ENCODE measurements at regions not wholly inside any gene's neighbourhood (a gene's known extent, or its start where the extent isn't known, plus 50 kb on each side); places are given as distances from the start of the nearest gene placed in this dataset.
A peak's percentile ranks its signal among the peaks of the same experiment; 100 is the strongest.

DNA sequence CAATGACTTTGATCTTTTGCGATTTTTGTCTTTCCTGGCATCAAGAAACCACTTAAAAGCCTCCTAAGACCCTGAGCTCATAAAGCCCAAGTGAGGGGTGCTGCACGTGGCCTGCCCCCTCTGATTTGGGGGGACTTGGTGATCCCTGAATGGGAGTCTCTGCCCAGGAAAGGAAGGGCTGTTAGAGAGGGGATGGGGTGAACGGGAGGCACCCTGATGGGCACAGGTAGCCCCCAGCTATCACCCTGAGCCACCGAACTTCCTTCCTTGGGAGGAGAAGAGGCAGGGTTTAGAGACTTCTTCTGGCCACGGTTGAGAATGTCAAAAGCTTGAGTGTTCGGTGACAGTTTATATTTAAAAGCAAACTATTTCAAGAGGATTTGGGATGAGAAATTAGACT, 305.5 kb downstream of the ZNF536 start:
- no peak for DNase-seq

DNA sequence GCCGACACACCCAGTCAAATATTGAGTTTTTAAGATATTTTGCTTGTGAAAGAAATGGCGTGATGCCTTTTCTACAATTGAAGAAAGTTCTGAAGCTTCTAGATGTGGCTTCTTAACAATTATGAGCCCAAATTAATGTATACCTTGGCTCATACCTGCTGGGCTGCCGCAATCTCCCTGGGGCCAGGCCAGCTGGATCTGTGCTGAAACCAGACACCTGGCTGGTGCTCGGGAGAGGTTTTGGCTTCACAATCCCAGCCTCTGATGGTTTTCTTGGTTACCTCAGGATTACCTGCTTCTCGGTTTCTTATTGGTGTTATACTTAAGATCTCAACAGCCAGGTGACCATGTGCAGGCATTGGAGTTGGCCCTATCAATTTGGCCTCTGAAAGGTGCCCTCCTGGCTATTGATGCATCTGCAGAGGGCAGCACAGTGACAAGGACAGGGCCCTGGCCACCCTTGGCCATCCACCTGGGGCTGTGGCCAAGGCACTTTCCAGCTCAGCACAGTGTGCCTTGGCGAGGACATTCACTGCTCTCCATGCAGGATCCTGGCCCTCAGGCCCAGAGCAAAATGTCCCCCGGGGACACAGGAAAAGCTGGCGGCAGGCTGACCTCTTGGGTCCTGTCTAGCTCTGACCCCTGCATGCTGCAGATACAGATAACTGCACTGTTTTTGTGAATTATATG, 305.0 kb downstream of the ZNF536 start:
- no peak for DNase-seq

DNA sequence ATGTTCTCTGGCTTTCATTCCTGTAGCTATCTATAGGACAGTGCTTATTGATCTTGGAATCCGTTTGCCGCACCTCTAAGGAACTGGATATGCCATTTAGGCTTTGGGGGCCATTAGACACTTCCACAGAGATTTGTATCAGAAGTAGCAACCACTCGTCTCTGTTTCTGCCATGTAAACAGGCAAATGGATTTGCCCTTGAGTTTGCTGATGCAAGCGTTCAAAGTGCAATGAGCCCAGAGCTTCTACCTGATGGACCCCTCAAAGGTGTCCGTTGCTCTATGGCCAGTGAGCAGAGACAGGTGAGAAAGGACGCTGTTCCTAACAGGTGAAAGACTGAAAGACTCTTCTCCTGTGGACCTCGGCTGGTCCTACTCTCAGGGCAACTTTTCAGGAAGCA, 302.9 kb downstream of the ZNF536 start:
- no peak for DNase-seq

DNA sequence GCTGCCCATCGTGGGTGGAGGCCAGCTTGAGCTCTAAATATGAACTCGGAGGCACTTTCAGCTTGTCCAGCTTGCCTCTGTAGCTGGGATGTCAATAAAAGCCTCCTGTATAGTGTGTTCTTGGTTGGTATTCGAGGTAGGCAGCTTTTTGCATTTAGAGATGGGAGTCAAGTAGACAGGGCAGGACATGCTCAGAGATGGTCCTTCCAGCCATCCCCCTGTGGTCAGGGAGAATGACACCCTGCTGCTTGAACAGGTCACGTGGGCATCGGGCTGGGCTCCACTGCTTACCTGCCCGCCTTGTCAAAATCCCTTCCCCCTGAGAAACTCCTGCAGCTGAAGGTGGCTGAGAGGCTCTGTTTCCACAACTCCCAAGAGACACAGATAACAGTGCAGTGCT, 302.5 kb downstream of the ZNF536 start:
- no peak for DNase-seq

DNA sequence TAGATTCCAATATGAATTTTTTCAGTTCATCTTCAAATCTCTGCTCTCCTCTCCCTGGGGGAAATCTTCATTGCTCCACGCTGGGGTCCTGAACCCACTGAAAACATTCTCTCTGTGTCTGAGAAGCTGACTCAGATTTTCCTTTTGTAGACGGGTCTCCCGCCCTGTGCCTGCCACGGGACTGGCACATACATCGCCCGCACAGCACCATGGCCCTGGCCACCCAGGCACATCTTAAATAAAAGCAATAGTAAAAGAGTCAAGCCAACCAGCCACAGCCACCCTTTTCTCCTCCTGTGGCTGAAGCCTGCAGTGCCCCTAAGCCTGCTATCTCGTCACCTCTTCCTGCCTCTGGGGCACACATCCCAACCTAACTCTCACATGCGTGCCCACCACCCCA, 301.2 kb downstream of the ZNF536 start:
- no peak for DNase-seq

DNA sequence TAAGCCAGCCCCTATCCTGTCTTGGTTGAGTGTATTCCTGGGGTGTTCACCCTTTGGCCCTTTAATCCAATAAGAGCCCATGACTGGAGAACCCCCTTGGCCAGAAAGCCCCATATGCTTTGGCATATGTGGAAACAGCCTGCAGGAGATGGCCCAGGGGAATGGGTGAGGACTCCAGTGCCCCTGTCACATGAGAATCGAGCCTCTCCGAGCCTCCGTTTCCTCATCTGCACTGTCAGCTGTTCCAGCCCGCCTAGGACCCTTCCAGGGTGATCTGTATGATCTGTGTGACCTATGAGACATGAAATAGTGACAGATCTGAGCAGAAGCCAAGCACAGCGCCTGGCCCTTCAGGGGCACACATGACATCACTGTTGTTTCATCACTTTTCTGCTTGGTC, 300.7 kb downstream of the ZNF536 start:
- DNase-seq = no peak

DNA sequence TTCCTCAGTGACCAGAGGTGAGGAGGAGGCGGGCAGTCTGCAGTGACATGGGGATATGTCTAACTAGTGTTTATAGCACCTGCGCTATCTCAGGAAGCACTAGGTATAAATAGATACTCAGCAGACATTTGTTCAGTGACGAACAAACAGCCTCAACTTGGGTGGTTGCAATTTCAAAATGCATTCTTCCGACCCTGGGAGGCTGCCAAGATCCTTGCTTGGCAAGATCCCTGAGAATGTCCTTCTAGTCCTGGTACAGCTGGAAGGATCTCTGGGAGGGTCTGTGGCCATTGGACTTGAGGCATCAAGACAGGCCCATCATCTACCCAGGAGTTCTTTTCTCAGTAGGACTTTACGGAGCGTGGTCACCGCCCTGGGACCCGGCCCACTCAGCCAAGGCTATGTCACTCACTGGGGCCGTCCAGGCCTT, 299.5 kb downstream of the ZNF536 start:
- DNase-seq = no peak

DNA sequence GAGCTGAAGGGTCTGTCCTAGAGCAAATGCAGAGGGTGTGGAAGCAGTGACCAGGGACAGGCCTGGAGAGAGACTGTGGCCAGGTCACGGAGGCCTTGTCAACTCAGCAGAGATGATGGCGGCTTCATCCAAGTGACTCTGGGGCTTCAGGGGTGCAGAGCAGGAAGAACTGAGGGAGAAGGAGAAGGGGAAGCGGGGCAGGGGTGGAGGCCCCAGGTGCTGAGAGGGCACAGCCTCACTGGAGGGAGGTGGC, 299.1 kb downstream of the ZNF536 start:
- DNase-seq = no peak

DNA sequence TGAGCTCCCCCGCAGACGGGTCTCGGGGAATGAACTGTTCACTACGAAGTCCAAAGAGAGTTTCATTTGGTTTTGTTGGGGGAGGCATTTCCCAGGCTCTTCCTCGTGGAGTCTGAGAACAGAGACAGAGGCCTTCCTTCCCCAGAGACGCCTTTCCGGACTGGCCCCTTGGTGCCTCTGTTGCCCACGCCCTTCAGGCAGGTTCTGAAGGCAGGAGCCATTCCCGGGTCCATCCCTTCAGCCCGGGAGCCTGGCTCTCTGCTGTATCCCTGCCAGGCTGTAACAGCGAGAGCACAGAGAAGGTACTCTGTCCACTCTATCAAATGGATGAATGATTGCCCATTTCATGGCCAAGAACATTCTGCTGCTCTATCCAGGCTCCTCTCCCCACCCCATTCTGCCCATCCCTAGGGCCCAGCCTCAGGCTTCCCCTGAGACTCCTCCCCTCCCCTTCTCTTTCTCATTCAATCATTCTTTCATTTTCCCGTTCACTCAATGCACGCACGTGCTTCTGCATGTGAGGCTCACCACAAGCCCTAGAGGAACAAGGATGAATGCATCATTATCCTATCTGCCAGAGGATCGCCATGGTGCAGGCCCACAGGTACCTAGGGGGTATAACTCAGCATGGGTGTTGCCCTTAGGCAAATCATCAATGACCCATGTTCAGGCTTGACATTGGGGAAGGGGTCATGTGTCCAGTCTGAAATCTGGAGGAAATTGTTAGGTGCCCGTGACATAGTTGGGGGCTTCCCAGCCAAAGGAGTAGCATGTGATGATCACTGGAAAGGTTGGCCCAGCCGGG, 298.6 kb downstream of the ZNF536 start:
- no peak for DNase-seq

DNA sequence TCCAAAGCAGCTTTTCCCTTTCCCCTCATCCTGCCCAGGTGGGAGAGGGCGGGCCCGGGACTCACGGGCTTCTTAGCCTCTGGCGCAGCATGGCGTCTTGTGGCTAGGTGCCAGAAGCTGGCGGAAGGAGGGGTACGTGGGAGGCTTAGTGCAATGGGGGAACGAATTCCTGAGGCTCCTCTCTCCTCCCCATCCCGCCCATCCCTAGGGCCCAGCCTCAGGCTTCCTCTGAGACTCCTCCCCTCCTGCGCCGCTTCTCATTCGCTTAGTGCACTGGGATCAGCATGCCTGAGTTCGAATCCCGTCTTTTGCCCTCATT, 297.8 kb downstream of the ZNF536 start:
- no peak for DNase-seq

DNA sequence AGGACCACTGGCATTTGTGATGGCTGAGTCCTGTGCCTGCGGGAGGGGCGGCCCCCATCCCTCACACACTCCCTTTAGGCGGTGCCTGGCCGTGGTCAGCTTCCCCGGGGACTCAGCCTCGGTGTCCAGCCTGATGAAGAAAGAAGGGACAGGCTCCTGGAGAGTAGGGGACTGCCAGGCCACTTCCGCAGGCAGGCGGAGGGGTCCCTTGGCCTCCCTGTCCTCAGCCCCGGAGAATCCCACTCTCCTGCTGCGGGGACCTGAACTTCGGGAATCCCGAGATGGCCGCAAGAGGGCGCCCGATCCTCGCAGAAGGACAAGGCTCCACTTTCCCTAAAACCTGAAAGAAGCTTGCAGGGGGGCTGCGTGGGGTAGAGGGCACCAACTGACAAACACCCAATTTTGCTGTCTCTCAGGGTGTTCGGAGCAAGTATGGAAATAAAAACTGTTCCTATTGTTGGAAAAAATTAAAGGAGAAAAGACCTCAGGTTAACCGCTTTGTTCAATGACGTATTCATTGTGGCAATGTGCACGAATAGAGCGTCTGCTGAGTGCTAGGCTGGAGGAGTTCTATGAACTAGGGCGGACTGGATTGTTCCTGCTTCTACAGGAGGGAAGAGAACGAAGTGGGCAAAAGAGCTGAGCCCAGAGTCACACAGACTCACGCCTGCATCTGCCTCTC, 297.3 kb downstream of the ZNF536 start:
- peak; percentile 69 for DNase-seq

DNA sequence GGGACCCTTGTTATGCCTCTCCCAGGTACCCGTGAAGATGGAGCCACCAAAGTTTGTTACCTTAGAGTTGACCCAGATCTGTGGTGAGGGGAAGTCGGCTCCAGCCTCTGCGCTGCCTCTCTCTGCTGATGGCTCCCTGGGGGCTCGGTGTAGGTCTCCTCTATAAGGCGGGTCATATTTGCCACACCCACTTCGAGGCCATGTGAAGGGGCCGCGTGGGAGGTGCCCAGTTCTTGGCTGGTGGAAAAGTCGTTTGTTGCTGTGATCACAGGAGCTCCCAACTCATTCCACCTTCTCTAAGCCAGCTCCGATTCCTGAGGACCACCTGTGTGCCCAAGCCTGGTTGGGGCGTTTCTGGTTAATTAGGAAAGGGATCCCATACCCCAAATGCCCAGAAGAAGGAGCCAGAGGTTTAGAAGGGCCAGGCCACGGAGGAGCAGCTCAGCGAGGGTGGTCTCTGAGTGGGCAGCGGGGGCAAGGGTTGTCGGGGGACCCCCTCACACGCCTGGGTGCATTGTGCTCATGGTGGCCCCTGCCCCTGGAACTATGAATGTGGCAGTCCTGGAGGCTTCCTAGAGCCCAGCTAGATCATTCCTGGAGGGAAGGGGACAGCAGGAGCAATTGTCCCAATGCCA, 296.5 kb downstream of the ZNF536 start:
- DNase-seq = no peak

DNA sequence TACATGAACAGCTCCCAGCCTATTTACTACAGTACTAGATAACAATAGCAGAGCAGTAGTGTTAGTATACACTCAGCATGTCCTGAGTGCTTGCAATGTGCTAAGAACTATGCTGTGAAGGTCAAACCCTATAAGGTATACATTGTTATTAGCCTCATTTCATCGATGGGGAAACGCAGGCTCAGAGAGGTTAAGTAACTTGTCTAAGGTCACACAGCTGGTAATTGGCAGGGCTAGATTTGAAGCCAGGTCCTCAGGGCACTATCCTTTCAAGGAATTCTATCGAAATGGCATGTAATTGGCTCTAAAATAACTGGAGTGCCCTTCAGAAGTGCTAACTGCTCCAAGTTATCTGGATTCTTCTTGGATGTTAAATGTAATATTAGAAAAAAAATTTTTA, 295.6 kb downstream of the ZNF536 start:
- DNase-seq = no peak

DNA sequence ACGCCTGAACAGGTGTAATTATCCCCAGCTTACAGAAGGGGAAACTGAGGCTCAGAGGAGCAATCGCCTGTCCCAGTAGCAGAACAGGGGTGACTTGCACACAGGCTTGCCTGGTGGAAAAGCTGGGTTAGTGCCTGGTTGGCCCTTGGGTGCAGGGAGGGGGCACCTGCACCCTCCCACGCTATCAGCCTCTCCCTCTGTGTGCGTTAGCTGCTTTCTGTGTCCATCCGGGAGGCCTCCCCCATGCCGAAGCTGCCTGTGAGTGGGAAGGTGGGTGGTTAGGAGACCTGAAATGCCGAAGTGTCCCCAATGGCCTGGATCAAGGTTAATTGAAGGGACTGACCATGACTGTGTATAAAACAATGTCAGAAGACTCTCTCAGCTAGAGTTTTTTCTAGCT, 295.0 kb downstream of the ZNF536 start:
- DNase-seq = no peak

DNA sequence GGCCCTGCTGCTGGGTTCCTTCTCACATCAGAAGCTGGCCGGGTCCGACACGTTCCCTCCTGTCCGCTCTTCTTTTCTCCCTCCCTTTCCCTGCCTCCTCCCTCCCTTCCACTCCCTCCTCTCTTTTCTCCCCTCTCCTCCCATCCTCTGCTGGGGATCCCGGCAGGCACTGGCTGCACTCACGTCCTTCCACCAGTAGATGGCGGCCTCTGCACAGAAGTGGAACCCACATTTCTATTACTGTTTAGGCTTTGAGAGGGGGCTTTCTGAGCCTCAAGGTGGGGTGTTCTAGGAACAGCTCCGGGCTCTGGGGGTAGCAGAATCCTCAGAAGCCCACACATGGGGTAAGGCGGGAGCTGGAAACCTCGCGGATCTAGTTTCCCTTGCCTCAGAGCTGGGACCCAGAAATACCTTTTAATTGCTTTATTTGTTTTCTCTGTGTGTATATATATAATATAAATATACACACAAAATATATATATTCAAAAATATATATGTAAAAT, 294.2 kb downstream of the ZNF536 start:
- no peak for DNase-seq

DNA sequence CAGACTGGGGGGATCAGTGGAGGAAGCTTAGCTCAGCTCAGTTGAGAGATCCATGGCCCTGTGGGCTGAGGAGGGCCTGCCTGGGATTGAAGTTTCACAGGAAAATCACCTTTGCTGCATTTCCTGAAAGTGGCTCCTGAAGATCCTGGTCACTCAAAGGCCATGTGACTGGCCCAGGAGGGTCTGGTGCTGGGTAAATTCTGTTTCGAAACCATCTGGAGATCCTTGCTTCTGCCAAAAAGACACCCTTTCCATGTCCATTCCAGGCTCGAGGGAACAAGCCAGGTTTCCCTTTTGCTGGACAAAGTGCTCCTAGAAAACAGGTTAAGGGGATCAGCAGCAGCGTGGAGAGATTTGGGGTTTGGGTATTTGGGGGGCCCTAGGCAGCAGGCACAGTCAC, 293.3 kb downstream of the ZNF536 start:
- DNase-seq = no peak

DNA sequence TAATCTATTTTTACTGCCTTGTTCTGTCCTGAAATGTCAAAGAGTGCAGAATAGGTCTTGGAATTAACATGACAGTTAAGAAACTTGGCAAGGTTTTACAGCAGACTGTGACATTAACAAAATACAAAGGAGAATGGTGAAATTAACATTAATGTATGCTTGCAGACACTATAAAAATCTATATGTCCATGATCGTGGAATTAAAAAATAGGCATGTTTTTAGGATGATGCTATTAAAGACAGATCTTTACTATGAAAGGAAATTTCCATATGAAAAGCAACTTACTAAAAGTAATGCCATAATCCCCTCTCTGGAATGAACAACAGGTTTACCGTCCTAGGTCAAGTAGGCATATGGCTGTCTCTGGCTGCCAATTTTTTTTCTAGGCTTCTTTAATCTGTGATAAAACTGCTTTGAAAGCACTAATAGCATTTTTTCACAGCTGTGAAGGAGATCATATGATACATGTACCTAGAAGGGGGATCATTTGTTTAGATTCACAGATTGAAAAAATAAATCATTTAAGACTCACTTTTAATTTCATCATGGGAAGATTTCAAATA, 291.5 kb downstream of the ZNF536 start:
- DNase-seq = no peak

DNA sequence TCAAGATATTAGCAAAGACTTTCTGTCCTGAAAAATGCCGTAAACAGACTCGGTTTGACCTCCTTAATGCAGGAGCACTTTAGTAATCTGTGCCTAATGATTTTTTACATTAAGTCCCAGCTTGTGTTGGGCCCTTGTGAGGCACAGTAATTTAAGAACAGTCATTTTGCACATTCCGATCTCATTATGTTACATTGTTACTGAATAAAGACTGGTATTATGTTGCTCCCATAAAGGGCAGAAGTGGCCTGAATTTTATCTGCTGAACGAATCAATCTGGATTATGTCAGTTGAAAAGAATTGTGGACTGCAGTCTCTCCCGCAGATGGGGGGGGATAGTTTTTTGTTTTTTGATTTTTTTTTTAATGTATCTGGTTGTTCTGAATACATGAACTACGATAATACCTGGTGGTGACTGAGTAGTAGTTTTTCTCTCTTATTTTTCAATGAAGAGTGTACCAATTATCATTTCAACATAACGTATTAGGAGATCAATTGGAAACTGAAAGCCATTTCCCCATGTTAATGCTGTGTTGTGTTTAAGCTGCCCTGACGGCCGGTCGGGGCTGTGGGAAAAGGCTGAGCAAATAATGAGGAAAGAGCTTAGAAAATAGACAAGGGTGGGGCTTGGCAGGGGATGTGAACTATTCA, 290.2 kb downstream of the ZNF536 start:
- no peak for DNase-seq

DNA sequence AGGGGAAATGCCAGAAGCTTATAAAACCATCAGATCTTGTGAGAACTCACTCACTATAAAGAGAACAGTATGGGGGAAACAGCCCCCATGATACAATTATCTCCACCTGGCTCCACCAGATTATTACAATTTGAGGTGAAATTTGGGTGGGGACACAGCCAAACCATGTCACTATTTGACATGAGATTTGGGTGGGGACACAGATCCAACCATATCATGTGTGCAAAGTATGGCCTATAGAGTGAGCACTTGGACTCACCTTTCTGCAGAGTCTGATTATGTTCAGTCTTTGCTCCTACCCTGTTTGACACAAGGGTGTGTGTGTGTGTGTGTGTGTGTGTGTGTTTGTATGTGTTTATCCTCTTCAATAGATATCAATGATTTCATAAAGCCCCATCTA, 287.5 kb downstream of the ZNF536 start:
- DNase-seq = no peak

DNA sequence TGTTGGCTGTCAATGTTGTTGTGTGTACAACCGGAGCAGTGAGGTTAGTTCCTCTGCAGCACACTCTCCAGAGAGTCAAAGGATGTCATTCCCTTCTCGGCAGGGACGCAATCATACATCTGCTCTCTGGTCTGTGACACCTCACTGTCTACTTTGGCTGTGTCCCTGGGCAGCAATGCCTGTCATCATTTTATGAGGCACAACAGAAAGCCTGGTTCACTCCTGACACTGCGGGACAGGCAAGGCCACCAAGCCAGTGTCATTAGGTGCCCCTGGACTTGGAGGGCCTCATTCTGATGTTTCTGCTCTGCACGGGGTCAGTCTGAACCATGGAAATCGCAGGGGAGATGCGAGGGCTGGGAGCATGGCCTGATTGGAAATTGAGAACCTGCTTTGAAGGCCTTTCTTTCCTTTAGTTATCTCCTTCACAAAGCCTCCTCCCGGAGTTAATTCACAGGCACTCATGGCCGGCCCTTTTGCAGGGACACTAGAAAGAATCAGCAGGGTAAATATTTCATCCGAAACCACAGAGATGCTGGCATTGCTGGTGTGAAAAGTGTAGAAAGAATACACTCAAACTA, 284.4 kb downstream of the ZNF536 start:
- no peak for DNase-seq

DNA sequence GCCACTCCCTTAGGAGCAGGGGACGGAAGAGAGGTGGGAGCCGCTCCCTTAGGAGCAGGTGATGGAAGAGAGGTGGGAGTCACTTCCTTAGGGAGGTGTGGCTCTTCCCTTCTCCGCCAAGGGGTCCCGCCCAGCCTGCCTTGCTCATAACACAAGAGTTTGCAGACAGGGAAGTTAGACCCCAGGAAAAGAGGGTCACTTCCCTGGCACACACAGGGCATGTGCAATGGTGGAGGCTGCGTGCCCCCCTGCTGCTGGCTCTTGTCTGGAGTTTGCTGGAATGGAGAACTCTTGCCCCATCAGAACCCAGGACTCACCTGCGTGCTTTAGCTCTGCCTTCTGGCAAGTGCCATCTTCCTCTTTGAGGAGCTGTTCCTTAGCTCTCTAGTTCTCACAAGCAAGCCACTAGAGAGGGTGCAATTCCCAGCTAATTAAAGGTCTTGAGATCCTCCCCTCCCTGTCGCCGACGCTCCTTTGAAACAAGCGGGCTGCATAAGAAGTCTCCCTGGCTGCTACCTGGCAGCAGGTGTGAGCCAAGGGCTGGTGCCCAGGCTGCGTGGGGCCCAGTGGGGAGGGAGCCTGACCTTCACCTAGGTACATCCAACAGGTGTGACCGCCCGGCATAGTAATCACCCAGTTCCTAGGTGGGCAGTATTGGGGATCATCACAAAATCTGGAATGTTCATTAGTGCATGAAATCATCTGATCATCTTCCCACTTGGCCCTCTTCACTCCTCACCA, 281.6 kb downstream of the ZNF536 start:
- DNase-seq = no peak
